ENCODE measurements at regions not wholly inside any gene's neighbourhood (a gene's known extent, or its start where the extent isn't known, plus 50 kb on each side); places are given as distances from the start of the nearest gene placed in this dataset.

DNA sequence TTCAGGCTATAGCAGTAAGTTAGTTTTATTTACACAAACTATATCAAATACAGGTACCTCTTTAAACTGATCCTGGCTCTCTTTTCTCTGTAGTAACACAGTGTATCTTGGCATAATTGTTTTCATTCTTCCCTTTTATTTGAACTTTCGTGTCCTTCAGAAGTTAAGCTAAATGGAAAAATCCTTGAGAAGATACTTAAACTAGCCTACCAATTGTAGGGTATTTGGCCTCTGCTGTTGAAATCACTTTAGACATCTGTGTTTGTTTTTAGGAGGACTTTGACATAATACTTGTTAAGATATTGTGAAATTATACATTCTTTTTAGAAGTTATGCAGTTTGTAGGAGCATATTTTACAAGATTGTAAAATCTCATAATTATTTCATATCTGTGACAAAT lies 90.3 kb upstream of the GK2 start:
- no peak overlapping the region for H3K27ac ChIP-seq (ENCODE audit: low read depth, low read length)
- H3K27me3 ChIP-seq (ENCODE audit: insufficient read depth, low read length) = no peaks in the 10 kb centered on the region
- no peak overlapping the region for H2AFZ ChIP-seq (ENCODE audit: low read length)
- H3K4me3 ChIP-seq (ENCODE audit: insufficient read depth, low read length) = no peak overlapping the region
- H3K4me2 ChIP-seq (ENCODE audit: insufficient read depth, low read length) = no peak overlapping the region
- DNase-seq (ENCODE audit: insufficient read length, low spot score, missing footprints) = no peak
- no peaks in the 10 kb centered on the region for H3K4me1 ChIP-seq (ENCODE audit: insufficient read depth, low read length)
- no peaks in the 10 kb centered on the region for H3K9me3 ChIP-seq (ENCODE audit: low read depth, low read length)
- no peaks in the 10 kb centered on the region for H3K79me2 ChIP-seq (ENCODE audit: insufficient read depth, low read length)
- no peaks in the 10 kb centered on the region for H4K20me1 ChIP-seq (ENCODE audit: insufficient read depth, low read length)
- TF ChIP-seq, protein P1, sequence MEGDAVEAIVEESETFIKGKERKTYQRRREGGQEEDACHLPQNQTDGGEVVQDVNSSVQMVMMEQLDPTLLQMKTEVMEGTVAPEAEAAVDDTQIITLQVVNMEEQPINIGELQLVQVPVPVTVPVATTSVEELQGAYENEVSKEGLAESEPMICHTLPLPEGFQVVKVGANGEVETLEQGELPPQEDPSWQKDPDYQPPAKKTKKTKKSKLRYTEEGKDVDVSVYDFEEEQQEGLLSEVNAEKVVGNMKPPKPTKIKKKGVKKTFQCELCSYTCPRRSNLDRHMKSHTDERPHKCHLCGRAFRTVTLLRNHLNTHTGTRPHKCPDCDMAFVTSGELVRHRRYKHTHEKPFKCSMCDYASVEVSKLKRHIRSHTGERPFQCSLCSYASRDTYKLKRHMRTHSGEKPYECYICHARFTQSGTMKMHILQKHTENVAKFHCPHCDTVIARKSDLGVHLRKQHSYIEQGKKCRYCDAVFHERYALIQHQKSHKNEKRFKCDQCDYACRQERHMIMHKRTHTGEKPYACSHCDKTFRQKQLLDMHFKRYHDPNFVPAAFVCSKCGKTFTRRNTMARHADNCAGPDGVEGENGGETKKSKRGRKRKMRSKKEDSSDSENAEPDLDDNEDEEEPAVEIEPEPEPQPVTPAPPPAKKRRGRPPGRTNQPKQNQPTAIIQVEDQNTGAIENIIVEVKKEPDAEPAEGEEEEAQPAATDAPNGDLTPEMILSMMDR (IDR thresholded peaks at IDR 0.05; ENCODE audit: extremely low read depth, low read depth, low read length) = no peak
- H3K36me3 ChIP-seq (ENCODE audit: insufficient read depth, low read length) = no peaks in the 10 kb centered on the region

DNA sequence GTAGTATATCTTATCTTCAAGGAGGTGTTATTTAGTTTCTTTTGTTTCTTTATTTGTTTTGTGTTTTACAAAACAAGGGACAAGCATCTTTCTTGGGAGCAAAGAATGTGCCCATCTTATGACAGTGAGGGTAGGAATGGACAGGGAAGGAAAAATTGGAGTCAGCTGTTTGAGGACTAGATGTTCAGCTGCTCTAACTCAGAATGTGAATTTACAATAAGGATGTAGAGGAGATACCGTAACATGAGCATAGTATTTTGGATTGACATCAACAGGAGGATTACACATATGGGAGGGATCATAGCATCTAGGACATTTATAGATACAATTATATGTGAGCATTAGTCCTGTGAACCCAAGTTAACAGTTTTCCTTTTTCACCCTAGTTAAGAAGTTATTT lies 89.0 kb upstream of the GK2 start:
- H3K36me3 ChIP-seq (ENCODE audit: insufficient read depth, low read length) = no peaks in the 10 kb centered on the region
- H3K4me3 ChIP-seq (ENCODE audit: insufficient read depth, low read length) = no peak overlapping the region
- H2AFZ ChIP-seq (ENCODE audit: low read length) = no peak overlapping the region
- DNase-seq (ENCODE audit: insufficient read length, low spot score, missing footprints) = no peak
- no peak overlapping the region for H3K4me2 ChIP-seq (ENCODE audit: insufficient read depth, low read length)
- H3K9me3 ChIP-seq (ENCODE audit: low read depth, low read length) = no peaks in the 10 kb centered on the region
- no peaks in the 10 kb centered on the region for H3K4me1 ChIP-seq (ENCODE audit: insufficient read depth, low read length)
- TF ChIP-seq, protein P1 (IDR thresholded peaks at IDR 0.05; ENCODE audit: extremely low read depth, low read depth, low read length) = no peak
- no peaks in the 10 kb centered on the region for H3K79me2 ChIP-seq (ENCODE audit: insufficient read depth, low read length)
- no peak overlapping the region for H3K27ac ChIP-seq (ENCODE audit: low read depth, low read length)
- H4K20me1 ChIP-seq (ENCODE audit: insufficient read depth, low read length) = no peaks in the 10 kb centered on the region
- H3K27me3 ChIP-seq (ENCODE audit: insufficient read depth, low read length) = no peaks in the 10 kb centered on the region

DNA sequence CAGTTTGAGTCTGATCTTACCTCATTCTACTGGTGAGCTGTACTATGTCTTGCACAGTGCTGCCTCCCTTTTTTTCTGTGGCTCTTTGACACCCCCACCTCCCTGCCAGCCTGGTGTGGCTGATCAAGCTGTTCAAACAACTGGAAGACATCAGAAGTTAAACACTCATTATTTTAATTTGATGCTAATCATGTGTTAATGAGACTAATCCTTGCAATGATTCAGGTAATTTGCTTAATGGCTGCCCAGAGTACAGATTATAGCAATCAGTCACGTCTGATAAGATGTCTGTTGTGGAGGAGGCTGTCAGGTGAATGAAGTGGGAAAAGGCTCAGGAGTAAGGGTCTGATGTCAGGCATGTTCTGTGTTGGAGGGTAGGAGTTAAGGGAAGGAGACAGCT lies 87.4 kb upstream of the GK2 start:
- no peaks in the 10 kb centered on the region for H3K9me3 ChIP-seq (ENCODE audit: low read depth, low read length)
- no peaks in the 10 kb centered on the region for H3K4me1 ChIP-seq (ENCODE audit: insufficient read depth, low read length)
- no peaks in the 10 kb centered on the region for H3K27me3 ChIP-seq (ENCODE audit: insufficient read depth, low read length)
- no peak overlapping the region for H3K4me2 ChIP-seq (ENCODE audit: insufficient read depth, low read length)
- H2AFZ ChIP-seq (ENCODE audit: low read length) = no peak overlapping the region
- H3K27ac ChIP-seq (ENCODE audit: low read depth, low read length) = no peak overlapping the region
- DNase-seq (ENCODE audit: insufficient read length, low spot score, missing footprints) = no peak
- H4K20me1 ChIP-seq (ENCODE audit: insufficient read depth, low read length) = no peaks in the 10 kb centered on the region
- H3K4me3 ChIP-seq (ENCODE audit: insufficient read depth, low read length) = no peak overlapping the region
- no peaks in the 10 kb centered on the region for H3K36me3 ChIP-seq (ENCODE audit: insufficient read depth, low read length)
- TF ChIP-seq, protein P1 (IDR thresholded peaks at IDR 0.05; ENCODE audit: extremely low read depth, low read depth, low read length) = no peak
- H3K79me2 ChIP-seq (ENCODE audit: insufficient read depth, low read length) = no peaks in the 10 kb centered on the region

DNA sequence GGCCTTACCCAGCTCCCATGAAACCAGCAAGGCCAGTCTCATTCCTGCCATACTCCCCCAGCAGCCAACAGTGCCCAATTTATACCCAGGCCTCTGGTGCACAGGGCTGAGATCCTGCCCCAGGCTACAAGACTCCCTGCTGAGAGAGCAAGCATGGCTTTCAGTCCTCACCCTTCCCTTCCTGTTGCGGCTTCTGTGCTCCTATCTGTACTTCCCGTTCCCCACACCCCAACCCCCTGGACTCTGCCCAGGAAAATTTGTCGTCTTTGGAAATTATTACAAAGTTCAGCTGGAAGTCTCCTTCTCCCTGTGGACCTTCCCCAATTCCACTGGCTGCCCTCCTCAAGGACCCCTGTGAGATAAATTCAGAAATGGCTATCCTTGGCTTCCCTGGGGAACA lies 84.1 kb upstream of the GK2 start:
- no peak overlapping the region for H3K4me2 ChIP-seq (ENCODE audit: insufficient read depth, low read length)
- TF ChIP-seq, protein P1 (IDR thresholded peaks at IDR 0.05; ENCODE audit: extremely low read depth, low read depth, low read length) = no peak
- no peak for DNase-seq (ENCODE audit: insufficient read length, low spot score, missing footprints)

More for the DNA sequence above, 84.1 kb upstream of the GK2 start:
- Histone ChIP-seq H3K79me2 (ENCODE audit: insufficient read depth, low read length) (no peaks in the 10 kb centered on the region), H3K27me3 (ENCODE audit: insufficient read depth, low read length) (no peaks in the 10 kb centered on the region), H3K9me3 (ENCODE audit: low read depth, low read length) (no peaks in the 10 kb centered on the region), H3K27ac (ENCODE audit: low read depth, low read length) (no peak overlapping the region), H3K4me1 (ENCODE audit: insufficient read depth, low read length) (no peaks in the 10 kb centered on the region), H2AFZ (ENCODE audit: low read length) (no peak overlapping the region), H4K20me1 (ENCODE audit: insufficient read depth, low read length) (no peaks in the 10 kb centered on the region), H3K36me3 (ENCODE audit: insufficient read depth, low read length) (no peaks in the 10 kb centered on the region), H3K4me3 (ENCODE audit: insufficient read depth, low read length) (no peak overlapping the region)
